NT2/D1 (cell line): ENCODE measurements at regions not wholly inside any gene's neighbourhood (a gene's known extent, or its start where the extent isn't known, plus 50 kb on each side); places are given as distances from the start of the nearest gene placed in this dataset.

Experiments
- YY1 ChIP-seq: IDR thresholded peaks from 2 replicates; pipeline ENCODE4 v1.6.1; 2011; ENCODE audit not compliant: insufficient read length, insufficient read depth
- ZNF274 ChIP-seq: IDR thresholded peaks from 2 replicates; pipeline ENCODE4 v1.6.1; 2011; ENCODE audit warnings: mild to moderate bottlenecking, low read depth, low read length

DNA sequence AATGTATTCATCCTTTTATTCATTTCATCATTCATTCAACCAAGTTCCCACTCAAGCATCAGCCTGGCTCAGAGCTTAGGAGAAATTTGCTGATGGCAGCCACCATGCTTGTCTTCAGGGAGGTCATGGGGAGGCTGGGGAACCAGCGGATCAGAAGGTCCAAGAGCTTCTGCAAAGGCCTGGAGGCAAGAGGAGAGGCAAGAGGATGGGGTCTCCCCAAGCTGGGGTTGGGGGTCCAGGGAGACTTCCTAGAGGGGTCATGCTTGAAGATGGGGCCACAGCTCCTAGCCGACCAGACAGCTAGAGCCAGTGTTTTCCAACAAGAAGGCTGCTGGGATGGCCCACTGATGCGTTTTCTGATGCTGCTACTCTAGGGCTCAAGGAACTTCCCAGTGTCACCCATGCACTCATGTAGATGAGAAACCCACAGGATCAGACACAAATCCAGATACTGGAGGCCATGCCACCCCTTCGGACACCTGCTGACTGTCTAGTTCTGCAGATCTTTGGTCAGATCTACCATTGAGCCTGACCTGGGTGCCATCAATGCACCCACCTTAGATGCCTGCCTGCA is 315.2 kb downstream of the AJAP1 start:
- TF ChIP-seq YY1, result no peak
- no peak for TF ChIP-seq ZNF274
